ENCODE measurements at regions not wholly inside any gene's neighbourhood (a gene's known extent, or its start where the extent isn't known, plus 50 kb on each side); places are given as distances from the start of the nearest gene placed in this dataset.

DNA sequence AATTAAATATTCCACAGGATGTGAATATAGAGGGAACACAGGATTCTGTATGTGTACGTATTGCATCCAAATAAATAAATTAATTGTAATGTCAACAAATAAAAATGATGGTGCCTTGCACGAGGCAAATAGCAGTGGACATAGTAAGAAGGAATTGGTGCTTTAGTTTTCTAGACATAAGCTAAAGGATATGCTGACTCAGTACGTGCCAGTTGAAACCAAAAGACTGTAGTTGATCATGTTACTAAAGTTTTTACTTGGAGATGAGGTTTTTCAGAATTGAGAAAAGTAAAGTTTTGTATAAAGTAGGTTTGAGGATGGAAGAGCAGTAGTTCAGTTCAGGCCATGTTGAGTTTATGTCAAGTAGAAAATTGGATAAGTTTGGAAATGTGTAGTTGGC, 807.2 kb downstream of the SLC16A7 start:
- Histone ChIP-seq H3K4me1 (ENCODE audit: control insufficient read depth, insufficient read depth, low read length, poor library complexity, severe bottlenecking) (no peaks in the 10 kb centered on the region), H3K4me3 (ENCODE audit: low read depth, low read length) (no peak overlapping the region), H3K36me3 (ENCODE audit: control insufficient read depth, insufficient read depth, low read length) (no peaks in the 10 kb centered on the region), H3K27me3 (ENCODE audit: control insufficient read depth, insufficient read depth, low read length) (no peaks in the 10 kb centered on the region), H3K27ac (ENCODE audit: insufficient read depth, low read length, poor library complexity, severe bottlenecking) (no peak overlapping the region), H3K9me3 (ENCODE audit: control insufficient read depth in 2 of 2, low read length in 2 of 2) (no peaks in the 10 kb centered on the region)
- H3K36me3 Mint-ChIP-seq = no peaks in the 10 kb centered on the region
- H3K27me3 Mint-ChIP-seq = no peaks in the 10 kb centered on the region
- ATAC-seq (ENCODE audit: low read depth in 2 of 2) (no peak), DNase-seq (no peak)
- H3K9me3 Mint-ChIP-seq = peaks cover 0 to 3% (median 0%) of the 10 kb centered on the region in 7 donors
- no peaks in the 10 kb centered on the region for H3K4me1 Mint-ChIP-seq
- no peak overlapping the region for H3K4me3 Mint-ChIP-seq
- H3K27ac Mint-ChIP-seq = no peak overlapping the region

DNA sequence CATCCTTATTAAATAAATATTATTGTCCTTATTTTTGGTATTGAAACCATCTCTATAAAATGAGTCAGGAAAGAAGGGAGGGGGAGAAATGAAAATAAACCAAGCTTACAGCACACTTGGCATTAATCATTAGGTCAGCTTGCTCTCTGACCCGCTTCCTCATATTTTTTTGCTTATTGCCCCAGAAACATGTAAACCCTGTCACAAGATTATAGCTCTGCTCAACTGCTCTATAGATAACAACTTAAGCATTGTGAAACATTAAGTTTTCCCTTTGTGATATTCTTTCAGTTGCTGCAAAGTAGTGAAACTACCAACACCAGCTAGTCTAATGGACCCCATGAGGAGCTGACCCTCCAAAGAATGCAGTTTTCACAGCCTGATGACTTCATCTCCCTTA, 819.5 kb downstream of the SLC16A7 start:
- no peak overlapping the region for H3K4me3 ChIP-seq (ENCODE audit: low read depth, low read length)
- H3K36me3 Mint-ChIP-seq = no peaks in the 10 kb centered on the region
- peaks cover 7 to 9% of the 10 kb centered on the region in 2 experiments for H3K9me3 ChIP-seq (ENCODE audit: control insufficient read depth in 2 of 2, low read length in 2 of 2)
- H3K27me3 ChIP-seq (ENCODE audit: control insufficient read depth, insufficient read depth, low read length) = no peaks in the 10 kb centered on the region
- no peak overlapping the region for H3K27ac Mint-ChIP-seq
- no peaks in the 10 kb centered on the region for H3K36me3 ChIP-seq (ENCODE audit: control insufficient read depth, insufficient read depth, low read length)
- no peaks in the 10 kb centered on the region for H3K27me3 Mint-ChIP-seq
- H3K4me1 Mint-ChIP-seq = no peaks in the 10 kb centered on the region
- H3K9me3 Mint-ChIP-seq = peaks cover 1 to 14% (median 5%) of the 10 kb centered on the region in 7 donors
- DNase-seq = no peak
- ATAC-seq (ENCODE audit: low read depth in 2 of 2) = no peak
- no peak overlapping the region for H3K4me3 Mint-ChIP-seq
- H3K27ac ChIP-seq (ENCODE audit: insufficient read depth, low read length, poor library complexity, severe bottlenecking) = no peak overlapping the region
- H3K4me1 ChIP-seq (ENCODE audit: control insufficient read depth, insufficient read depth, low read length, poor library complexity, severe bottlenecking) = no peaks in the 10 kb centered on the region

DNA sequence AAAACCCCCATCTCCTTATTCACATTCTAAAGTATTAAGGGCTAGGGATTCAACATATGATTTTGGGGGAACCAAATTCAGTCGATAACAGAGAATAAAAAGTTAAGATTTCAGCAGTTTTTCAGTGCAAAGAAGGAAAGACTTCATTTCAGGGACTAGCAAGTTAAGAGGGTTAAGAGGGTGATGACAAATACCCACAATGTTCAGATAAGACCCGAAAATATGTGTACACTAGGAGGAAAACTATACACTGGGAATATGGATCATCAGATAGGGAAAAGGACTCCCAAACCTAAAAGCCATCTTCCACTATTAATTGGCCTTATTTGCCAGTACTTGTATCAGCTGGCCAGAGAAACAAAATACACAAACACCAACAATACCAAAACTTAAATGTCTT, 824.2 kb downstream of the SLC16A7 start:
- no peak overlapping the region for H3K27ac Mint-ChIP-seq
- no peak overlapping the region for H3K27ac ChIP-seq (ENCODE audit: insufficient read depth, low read length, poor library complexity, severe bottlenecking)
- no peaks in the 10 kb centered on the region for H3K36me3 Mint-ChIP-seq
- H3K9me3 Mint-ChIP-seq = peaks cover 2 to 18% (median 3%) of the 10 kb centered on the region in 7 donors
- no peak overlapping the region for H3K4me3 ChIP-seq (ENCODE audit: low read depth, low read length)
- H3K4me1 Mint-ChIP-seq = no peaks in the 10 kb centered on the region
- no peaks in the 10 kb centered on the region for H3K27me3 Mint-ChIP-seq
- DNase-seq = no peak
- peaks cover 7 to 9% of the 10 kb centered on the region in 2 experiments for H3K9me3 ChIP-seq (ENCODE audit: control insufficient read depth in 2 of 2, low read length in 2 of 2)
- no peak overlapping the region for H3K4me3 Mint-ChIP-seq
- no peaks in the 10 kb centered on the region for H3K36me3 ChIP-seq (ENCODE audit: control insufficient read depth, insufficient read depth, low read length)
- no peaks in the 10 kb centered on the region for H3K27me3 ChIP-seq (ENCODE audit: control insufficient read depth, insufficient read depth, low read length)
- H3K4me1 ChIP-seq (ENCODE audit: control insufficient read depth, insufficient read depth, low read length, poor library complexity, severe bottlenecking) = no peaks in the 10 kb centered on the region
- ATAC-seq (ENCODE audit: low read depth in 2 of 2) = no peak

DNA sequence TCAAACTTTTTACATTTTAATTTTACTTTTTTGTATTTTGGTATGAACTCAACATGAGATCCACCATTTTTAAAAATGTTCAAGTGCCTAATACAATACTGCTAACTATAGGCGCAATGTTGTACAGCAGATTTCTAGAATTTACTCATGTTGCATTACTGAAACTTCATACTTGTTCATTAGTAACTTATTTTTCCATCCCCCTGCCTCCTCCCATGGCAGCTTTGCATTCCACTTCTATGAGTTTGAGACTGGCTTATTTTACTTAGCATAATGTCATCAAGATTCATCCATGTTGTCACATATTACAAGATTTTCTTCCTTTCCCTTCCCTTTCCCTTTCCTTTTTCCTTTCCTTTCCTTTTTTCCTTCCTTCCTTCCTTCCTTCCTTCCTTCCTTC, 825.9 kb downstream of the SLC16A7 start:
- Mint-ChIP-seq H3K27ac (peak overlapping the region in 1 of 3 donors; percentile 63), H3K36me3 (no peaks in the 10 kb centered on the region), H3K4me1 (no peaks in the 10 kb centered on the region), H3K4me3 (no peak overlapping the region), H3K9me3 (peaks cover 0 to 10% (median 2%) of the 10 kb centered on the region in 7 donors), H3K27me3 (no peaks in the 10 kb centered on the region)
- no peak for ATAC-seq (ENCODE audit: low read depth in 2 of 2)
- H3K27me3 ChIP-seq (ENCODE audit: control insufficient read depth, insufficient read depth, low read length) = no peaks in the 10 kb centered on the region
- no peak overlapping the region for H3K4me3 ChIP-seq (ENCODE audit: low read depth, low read length)
- no peaks in the 10 kb centered on the region for H3K9me3 ChIP-seq (ENCODE audit: control insufficient read depth in 2 of 2, low read length in 2 of 2)
- DNase-seq = no peak
- no peak overlapping the region for H3K27ac ChIP-seq (ENCODE audit: insufficient read depth, low read length, poor library complexity, severe bottlenecking)
- H3K4me1 ChIP-seq (ENCODE audit: control insufficient read depth, insufficient read depth, low read length, poor library complexity, severe bottlenecking) = no peaks in the 10 kb centered on the region
- H3K36me3 ChIP-seq (ENCODE audit: control insufficient read depth, insufficient read depth, low read length) = no peaks in the 10 kb centered on the region

DNA sequence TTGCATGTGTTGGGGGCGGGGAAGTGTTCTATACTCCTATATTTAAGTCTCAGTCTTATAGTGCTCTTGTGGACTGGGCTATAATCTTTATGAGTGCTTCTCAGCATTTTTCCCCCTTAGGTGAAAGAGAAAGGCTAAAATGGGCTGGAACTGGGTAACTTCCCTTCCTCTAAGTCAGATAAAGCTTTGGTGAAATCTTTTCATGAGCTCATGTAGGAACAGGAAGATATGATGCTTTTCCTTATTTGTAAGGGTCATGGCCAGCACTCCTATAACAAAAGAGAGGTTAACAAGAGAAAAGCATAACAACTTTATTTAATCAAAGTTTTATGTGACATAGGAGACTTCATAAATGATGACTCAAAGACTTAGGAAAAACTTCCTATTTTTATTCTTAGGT, 841.5 kb downstream of the SLC16A7 start:
- H3K4me3 Mint-ChIP-seq = no peak overlapping the region
- Histone ChIP-seq H3K4me1 (ENCODE audit: control insufficient read depth, insufficient read depth, low read length, poor library complexity, severe bottlenecking) (no peaks in the 10 kb centered on the region), H3K9me3 (ENCODE audit: control insufficient read depth in 2 of 2, low read length in 2 of 2) (no peaks in the 10 kb centered on the region), H3K27ac (ENCODE audit: insufficient read depth, low read length, poor library complexity, severe bottlenecking) (no peak overlapping the region), H3K4me3 (ENCODE audit: low read depth, low read length) (no peak overlapping the region), H3K36me3 (ENCODE audit: control insufficient read depth, insufficient read depth, low read length) (no peaks in the 10 kb centered on the region), H3K27me3 (ENCODE audit: control insufficient read depth, insufficient read depth, low read length) (no peaks in the 10 kb centered on the region)
- no peak overlapping the region for H3K27ac Mint-ChIP-seq
- ATAC-seq (ENCODE audit: low read depth in 2 of 2) (no peak), DNase-seq (no peak)
- no peaks in the 10 kb centered on the region for H3K36me3 Mint-ChIP-seq
- peaks cover 0 to 17% (median 4%) of the 10 kb centered on the region in 7 donors for H3K9me3 Mint-ChIP-seq
- peaks cover 0 to 4% (median 0%) of the 10 kb centered on the region in 4 donors for H3K4me1 Mint-ChIP-seq
- no peaks in the 10 kb centered on the region for H3K27me3 Mint-ChIP-seq

DNA sequence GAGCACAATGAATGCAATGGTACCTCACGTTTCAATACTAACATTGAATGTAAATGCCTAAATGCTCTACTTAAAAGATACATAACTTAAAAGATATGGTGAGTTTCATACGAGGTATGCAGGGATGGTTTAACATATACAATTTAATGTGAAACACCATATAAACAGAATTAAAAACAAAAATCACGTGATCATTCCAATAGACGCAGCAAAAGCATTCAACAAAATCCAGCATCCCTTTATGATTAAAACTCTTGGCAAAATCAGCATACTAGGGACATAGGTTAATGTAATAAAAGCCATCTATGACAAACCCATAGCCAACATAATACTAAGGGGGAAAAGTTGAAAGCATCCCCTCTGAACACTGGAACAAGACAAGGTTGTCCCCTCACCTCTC, 845.7 kb downstream of the SLC16A7 start:
- no peaks in the 10 kb centered on the region for H3K36me3 ChIP-seq (ENCODE audit: control insufficient read depth, insufficient read depth, low read length)
- no peaks in the 10 kb centered on the region for H3K36me3 Mint-ChIP-seq
- H3K4me1 Mint-ChIP-seq = no peaks in the 10 kb centered on the region
- ATAC-seq (ENCODE audit: low read depth in 2 of 2) (no peak), DNase-seq (no peak)
- no peaks in the 10 kb centered on the region for H3K27me3 Mint-ChIP-seq
- H3K4me3 ChIP-seq (ENCODE audit: low read depth, low read length) = no peak overlapping the region
- H3K9me3 Mint-ChIP-seq = peaks cover 0 to 10% (median 6%) of the 10 kb centered on the region in 7 donors
- no peak overlapping the region for H3K4me3 Mint-ChIP-seq
- no peak overlapping the region for H3K27ac ChIP-seq (ENCODE audit: insufficient read depth, low read length, poor library complexity, severe bottlenecking)
- no peaks in the 10 kb centered on the region for H3K4me1 ChIP-seq (ENCODE audit: control insufficient read depth, insufficient read depth, low read length, poor library complexity, severe bottlenecking)
- H3K27ac Mint-ChIP-seq = no peak overlapping the region
- no peaks in the 10 kb centered on the region for H3K9me3 ChIP-seq (ENCODE audit: control insufficient read depth in 2 of 2, low read length in 2 of 2)
- H3K27me3 ChIP-seq (ENCODE audit: control insufficient read depth, insufficient read depth, low read length) = no peaks in the 10 kb centered on the region

DNA sequence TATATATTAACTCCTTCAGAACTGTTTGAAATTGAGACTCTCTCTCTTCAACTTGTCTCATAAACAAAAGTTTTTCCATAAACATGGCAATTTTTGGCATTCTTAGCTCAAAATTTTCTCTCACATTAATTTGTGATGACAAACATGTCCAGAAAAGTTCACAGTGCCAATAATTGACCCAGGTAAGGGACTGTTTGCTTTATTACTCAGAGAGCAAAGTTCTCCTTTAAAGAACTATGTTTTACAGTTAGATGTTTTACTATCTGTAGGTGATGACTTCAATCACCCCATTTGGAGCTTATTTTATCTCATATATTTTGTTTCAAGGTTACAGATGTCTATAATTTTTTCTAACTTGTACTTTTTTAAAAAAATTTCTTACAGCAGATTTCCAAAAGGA, 855.6 kb downstream of the SLC16A7 start:
- H3K27ac Mint-ChIP-seq = no peak overlapping the region
- no peak for ATAC-seq (ENCODE audit: low read depth in 2 of 2)
- H3K4me3 Mint-ChIP-seq = no peak overlapping the region

DNA sequence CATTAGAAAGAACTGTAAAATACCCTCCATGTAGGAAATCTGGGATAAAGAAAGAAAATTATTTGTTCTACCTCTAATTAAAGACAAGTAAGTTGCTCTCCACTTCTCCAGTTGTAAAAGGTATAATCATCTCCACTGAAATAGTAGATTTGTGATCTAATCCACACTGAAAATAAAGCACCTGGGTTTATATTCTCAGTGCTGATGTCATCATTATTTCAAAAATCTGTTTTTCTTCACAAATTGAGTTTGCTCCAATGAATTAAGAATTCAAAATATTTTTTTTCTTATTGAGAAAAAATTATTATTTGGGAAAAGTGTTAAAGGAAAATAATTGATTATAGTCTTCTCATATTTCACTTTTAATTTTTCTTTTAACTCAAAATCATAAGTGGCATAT, 869.2 kb downstream of the SLC16A7 start:
- no peaks in the 10 kb centered on the region for H3K27me3 Mint-ChIP-seq
- H3K4me1 ChIP-seq (ENCODE audit: control insufficient read depth, insufficient read depth, low read length, poor library complexity, severe bottlenecking) = no peaks in the 10 kb centered on the region
- H3K4me3 ChIP-seq (ENCODE audit: low read depth, low read length) = no peak overlapping the region
- H3K36me3 Mint-ChIP-seq = no peaks in the 10 kb centered on the region
- H3K9me3 ChIP-seq (ENCODE audit: control insufficient read depth in 2 of 2, low read length in 2 of 2) = no peaks in the 10 kb centered on the region
- no peaks in the 10 kb centered on the region for H3K4me1 Mint-ChIP-seq
- ATAC-seq (ENCODE audit: low read depth in 2 of 2) (no peak), DNase-seq (no peak)
- peaks cover 0 to 8% (median 0%) of the 10 kb centered on the region in 7 donors for H3K9me3 Mint-ChIP-seq
- no peak overlapping the region for H3K4me3 Mint-ChIP-seq
- no peaks in the 10 kb centered on the region for H3K27me3 ChIP-seq (ENCODE audit: control insufficient read depth, insufficient read depth, low read length)
- no peak overlapping the region for H3K27ac ChIP-seq (ENCODE audit: insufficient read depth, low read length, poor library complexity, severe bottlenecking)
- H3K27ac Mint-ChIP-seq = no peak overlapping the region
- no peaks in the 10 kb centered on the region for H3K36me3 ChIP-seq (ENCODE audit: control insufficient read depth, insufficient read depth, low read length)

More for the DNA sequence above, 855.6 kb downstream of the SLC16A7 start:
- no peaks in the 10 kb centered on the region for H3K9me3 ChIP-seq (ENCODE audit: control insufficient read depth in 2 of 2, low read length in 2 of 2)
- no peaks in the 10 kb centered on the region for H3K4me1 ChIP-seq (ENCODE audit: control insufficient read depth, insufficient read depth, low read length, poor library complexity, severe bottlenecking)
- no peaks in the 10 kb centered on the region for H3K4me1 Mint-ChIP-seq
- H3K36me3 ChIP-seq (ENCODE audit: control insufficient read depth, insufficient read depth, low read length) = no peaks in the 10 kb centered on the region
- no peaks in the 10 kb centered on the region for H3K27me3 ChIP-seq (ENCODE audit: control insufficient read depth, insufficient read depth, low read length)
- H3K27ac ChIP-seq (ENCODE audit: insufficient read depth, low read length, poor library complexity, severe bottlenecking) = no peak overlapping the region
- DNase-seq = no peak
- H3K9me3 Mint-ChIP-seq = peaks cover 0 to 15% (median 1%) of the 10 kb centered on the region in 7 donors
- H3K4me3 ChIP-seq (ENCODE audit: low read depth, low read length) = no peak overlapping the region
- H3K36me3 Mint-ChIP-seq = no peaks in the 10 kb centered on the region
- no peaks in the 10 kb centered on the region for H3K27me3 Mint-ChIP-seq
